Trophoblast cell (in vitro differentiated cells and primary cell): ENCODE measurements at regions not wholly inside any gene's neighbourhood (a gene's known extent, or its start where the extent isn't known, plus 50 kb on each side); places are given as distances from the start of the nearest gene placed in this dataset.

Source experiments
- DNase-seq, 2 donors: peaks; one replicate each; pipeline ENCODE4 v3.0.0-alpha.2; 2016
- H2AFZ ChIP-seq: 2 replicates; pipeline ENCODE4 v1.6.1; 2013; ENCODE audit warnings: low read length, moderate library complexity, mild to moderate bottlenecking; ENCODE audit not compliant: insufficient read depth, poor library complexity
- H2AK5ac ChIP-seq: 2 replicates; pipeline ENCODE4 v1.6.1; 2013; ENCODE audit warnings: mild to moderate bottlenecking, low read length
- H2BK120ac ChIP-seq: 2 replicates; pipeline ENCODE4 v1.6.1; 2013; ENCODE audit warnings: low read length, mild to moderate bottlenecking, moderate library complexity; ENCODE audit not compliant: insufficient read depth, poor library complexity
- H2BK12ac ChIP-seq: 2 replicates; pipeline ENCODE4 v1.6.1; 2013; ENCODE audit warnings: mild to moderate bottlenecking, low read length, moderate library complexity
- H2BK5ac ChIP-seq: 2 replicates; pipeline ENCODE4 v1.6.1; 2013; ENCODE audit warnings: low read length, low read depth, moderate library complexity, mild to moderate bottlenecking; ENCODE audit not compliant: poor library complexity
- H3K14ac ChIP-seq: 2 replicates; pipeline ENCODE4 v1.6.1; 2013; ENCODE audit warnings: mild to moderate bottlenecking, low read length
- H3K18ac ChIP-seq: 2 replicates; pipeline ENCODE4 v1.6.1; 2013; ENCODE audit warnings: mild to moderate bottlenecking, low read length
- H3K23ac ChIP-seq: 2 replicates; pipeline ENCODE4 v1.6.1; 2013; ENCODE audit warnings: low read length
- H3K27ac ChIP-seq: 2 replicates; pipeline ENCODE4 v1.5.1; 2013; ENCODE audit warnings: low read depth, mild to moderate bottlenecking, inconsistent platforms, low read length, moderate library complexity
- H3K27me3 ChIP-seq: 2 replicates; pipeline ENCODE4 v1.6.1; 2013; ENCODE audit warnings: inconsistent platforms, mild to moderate bottlenecking, low read length, moderate library complexity; ENCODE audit not compliant: insufficient read depth
- H3K36me3 ChIP-seq, 2 experiments: 1 replicate in 1 of 2; 2 replicates in 1 of 2; pipeline ENCODE4 v1.6.1; 2013; ENCODE audit warnings: low read length in 2 of 2, mild to moderate bottlenecking in 2 of 2, moderate library complexity in 1 of 2; ENCODE audit not compliant: insufficient read depth in 2 of 2, control insufficient read depth in 1 of 2
- H3K4ac ChIP-seq: 2 replicates; pipeline ENCODE4 v1.6.1; 2013; ENCODE audit warnings: low read depth, mild to moderate bottlenecking, low read length, moderate library complexity
- H3K4me1 ChIP-seq, 2 experiments: 1 replicate in 1 of 2; 2 replicates in 1 of 2; pipeline ENCODE4 v1.6.1; 2013; ENCODE audit warnings: low read length in 2 of 2, mild to moderate bottlenecking in 2 of 2, moderate library complexity in 1 of 2; ENCODE audit not compliant: insufficient read depth in 2 of 2, control insufficient read depth in 1 of 2
- H3K4me2 ChIP-seq: 2 replicates; pipeline ENCODE4 v1.6.1; 2013; ENCODE audit warnings: inconsistent platforms, mild to moderate bottlenecking, low read length, moderate library complexity
- H3K4me3 ChIP-seq: 2 replicates; pipeline ENCODE4 v1.5.1; 2013; ENCODE audit warnings: mild to moderate bottlenecking, low read depth, low read length, inconsistent platforms
- H3K79me1 ChIP-seq: one replicate; pipeline ENCODE4 v1.6.1; 2013; ENCODE audit warnings: low read length
- H3K79me2 ChIP-seq: 2 replicates; pipeline ENCODE4 v1.6.1; 2013; ENCODE audit warnings: low read length, mild to moderate bottlenecking; ENCODE audit not compliant: control insufficient read depth, insufficient read depth, poor library complexity
- H3K9ac ChIP-seq: 2 replicates; pipeline ENCODE4 v1.6.1; 2013; ENCODE audit warnings: mild to moderate bottlenecking, low read length
- H3K9me3 ChIP-seq: 2 replicates; pipeline ENCODE4 v1.6.1; 2013; ENCODE audit warnings: low read depth, mild to moderate bottlenecking, control low read depth, inconsistent platforms, low read length; ENCODE audit not compliant: insufficient read depth
- H4K12ac ChIP-seq: 2 replicates; pipeline ENCODE4 v1.6.1; 2013; ENCODE audit warnings: low read depth, mild to moderate bottlenecking, low read length, moderate library complexity
- H4K8ac ChIP-seq: 2 replicates; pipeline ENCODE4 v1.6.1; 2013; ENCODE audit warnings: low read depth, mild to moderate bottlenecking, low read length, moderate library complexity
- H4K91ac ChIP-seq: one replicate; pipeline ENCODE4 v1.6.1; 2013; ENCODE audit warnings: low read depth, mild to moderate bottlenecking, low read length, moderate library complexity
- WGBS: extraction: QIAGEN DNeasy Blood & Tissue Kit; methylation state at CpG from one replicate; pipeline ENCODE4 v1.1.7; 2013; ENCODE audit warnings: missing lambda C conversion rate; ENCODE audit not compliant: insufficient read length, insufficient coverage; ENCODE audit errors: extremely low coverage; 5-methylcytosine and 5-hydroxymethylcytosine counted together

DNA sequence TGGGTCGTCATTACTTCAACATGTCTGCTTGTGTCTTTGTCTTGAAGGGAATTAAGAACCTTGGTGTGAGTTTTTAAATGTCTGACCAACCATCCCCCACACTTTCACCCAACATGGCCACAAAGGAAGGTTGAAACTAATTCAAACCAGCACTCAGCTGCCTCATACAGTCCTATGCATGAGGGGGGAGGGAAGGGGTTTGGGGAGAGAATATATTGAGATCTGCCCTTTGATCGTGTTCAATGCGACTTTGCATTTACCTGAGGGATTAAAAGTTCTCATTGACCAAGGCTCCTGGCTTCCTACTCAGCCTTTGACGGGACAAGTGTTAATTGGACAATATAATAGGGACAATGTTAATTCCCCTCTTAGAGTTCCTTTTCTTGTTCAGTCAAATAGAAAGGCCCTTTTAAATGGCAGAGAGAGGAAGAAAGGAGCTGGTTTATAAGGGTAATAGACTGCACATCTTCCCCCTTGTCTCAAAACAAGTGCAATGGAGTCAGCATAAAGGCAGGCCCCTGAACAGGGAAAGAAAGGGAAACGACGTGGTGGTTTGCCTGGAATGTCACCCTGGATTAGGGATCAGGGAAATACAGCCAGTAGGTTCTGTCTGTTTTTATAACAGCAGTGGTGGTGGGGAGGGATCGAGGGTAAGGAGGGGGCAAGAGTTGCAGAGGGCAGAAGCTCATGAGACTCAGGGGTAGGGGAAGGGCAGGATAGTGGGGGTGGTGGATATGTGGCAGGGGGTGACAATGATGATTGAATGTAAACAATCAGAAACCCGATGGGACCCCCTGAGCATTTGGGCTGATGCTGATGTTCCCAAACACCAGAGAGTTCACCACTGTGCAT, 198.7 kb downstream of the MYCN start:
- H3K79me1 ChIP-seq, result no peaks in the 10 kb centered on the region
- no peak overlapping the region for H3K4ac ChIP-seq
- no peak overlapping the region for H2BK120ac ChIP-seq
- WGBS, result no CpG with 5 or more reads among the region's 8 CpGs
- no peak overlapping the region for H2BK12ac ChIP-seq
- H3K27ac ChIP-seq, result no peak overlapping the region
- no peak overlapping the region for H3K14ac ChIP-seq
- no peak overlapping the region for H3K23ac ChIP-seq
- H3K4me3 ChIP-seq, result no peak overlapping the region
- H4K8ac ChIP-seq, result no peak overlapping the region
- no peak overlapping the region for H3K4me2 ChIP-seq
- DNase-seq, result no peak
- H2AK5ac ChIP-seq, result no peak overlapping the region
- H3K9me3 ChIP-seq, result no peaks in the 10 kb centered on the region
- no peak overlapping the region for H3K18ac ChIP-seq
- no peak overlapping the region for H4K12ac ChIP-seq
- H3K27me3 ChIP-seq, result no peaks in the 10 kb centered on the region
- no peaks in the 10 kb centered on the region for H3K79me2 ChIP-seq
- H3K4me1 ChIP-seq, result no peaks in the 10 kb centered on the region
- H2AFZ ChIP-seq, result no peak overlapping the region
- no peaks in the 10 kb centered on the region for H3K36me3 ChIP-seq
- no peak overlapping the region for H2BK5ac ChIP-seq
- no peak overlapping the region for H4K91ac ChIP-seq
- H3K9ac ChIP-seq, result no peak overlapping the region

DNA sequence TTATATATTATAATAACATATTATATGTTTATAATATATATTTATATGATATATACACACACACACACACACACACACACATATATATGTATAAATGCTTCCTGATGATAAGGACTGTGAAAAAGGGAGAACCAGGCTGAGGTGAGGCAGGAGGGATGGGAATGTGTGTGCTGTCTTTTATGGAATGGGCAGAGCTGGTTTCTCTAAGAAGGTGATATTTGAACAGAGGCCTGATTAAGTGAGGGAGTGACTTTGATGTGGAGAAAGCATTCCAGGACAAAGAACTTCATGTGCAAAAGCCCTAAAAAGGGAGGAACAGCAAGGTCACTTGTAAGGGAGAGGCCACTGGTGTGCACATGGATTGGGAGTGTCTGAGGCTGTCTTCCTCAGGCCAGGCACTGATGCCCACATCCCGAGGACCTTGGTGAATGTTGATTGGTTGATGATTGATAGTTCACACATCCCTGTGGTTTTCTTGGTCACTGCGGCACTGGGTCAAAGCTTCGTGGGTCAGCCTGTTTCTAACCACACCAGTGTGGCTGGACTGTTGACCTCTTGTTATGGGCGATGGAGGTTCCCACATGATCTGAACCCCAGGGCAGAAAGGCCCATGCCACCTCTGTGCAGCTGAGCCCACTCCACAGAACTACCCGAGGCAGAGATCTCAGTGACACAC, 196.9 kb downstream of the MYCN start:
- Histone ChIP-seq H3K4me1 (no peaks in the 10 kb centered on the region), H3K4me2 (no peak overlapping the region), H3K23ac (no peak overlapping the region), H4K12ac (no peak overlapping the region), H2AK5ac (no peak overlapping the region), H3K18ac (no peak overlapping the region), H3K14ac (no peak overlapping the region), H3K9ac (no peak overlapping the region), H3K4me3 (no peak overlapping the region), H2BK120ac (no peak overlapping the region), H3K9me3 (no peaks in the 10 kb centered on the region), H3K79me1 (no peaks in the 10 kb centered on the region), H2BK5ac (no peak overlapping the region), H4K8ac (no peak overlapping the region), H3K36me3 (no peaks in the 10 kb centered on the region), H3K79me2 (no peaks in the 10 kb centered on the region), H3K27me3 (no peaks in the 10 kb centered on the region), H2AFZ (no peak overlapping the region), H3K4ac (no peak overlapping the region), H3K27ac (no peak overlapping the region), H2BK12ac (no peak overlapping the region), H4K91ac (no peak overlapping the region)
- no CpG with 5 or more reads among the region's 5 CpGs for WGBS
- no peak for DNase-seq

- WGBS, result no CpG with 5 or more reads among the region's 3 CpGs
Observed at GRCh38 chr2:16136461-16137035, 196.2 kb downstream of the MYCN start.

DNA sequence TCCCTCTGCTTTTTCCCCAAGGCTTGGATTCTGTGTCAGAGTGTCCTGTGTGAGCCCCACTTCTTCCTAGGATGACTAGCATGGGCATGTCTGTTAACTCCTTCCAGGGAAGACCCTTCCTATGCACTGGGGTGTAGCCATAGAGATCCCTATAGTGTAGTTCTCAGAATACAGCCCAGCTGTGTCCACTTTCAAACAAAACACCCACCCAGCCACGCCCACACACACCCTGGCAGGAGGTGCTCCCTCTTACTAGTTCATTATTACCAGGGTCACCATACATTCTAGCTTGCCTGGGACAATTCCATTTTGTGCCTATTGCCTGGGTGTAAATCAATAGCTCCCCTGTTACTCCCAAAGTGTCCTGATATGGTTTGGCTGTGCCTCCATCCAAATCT, 195.6 kb downstream of the MYCN start:
- no peaks in the 10 kb centered on the region for H3K9me3 ChIP-seq
- no peaks in the 10 kb centered on the region for H3K27me3 ChIP-seq
- no CpG with 5 or more reads among the region's 1 CpG for WGBS

More at GRCh38 chr2:16136461-16137035, 196.2 kb downstream of the MYCN start:
- no peak overlapping the region for H3K18ac ChIP-seq
- no peaks in the 10 kb centered on the region for H3K36me3 ChIP-seq
- no peak overlapping the region for H3K4ac ChIP-seq
- no peaks in the 10 kb centered on the region for H3K79me1 ChIP-seq
- no peak overlapping the region for H3K27ac ChIP-seq
- H4K12ac ChIP-seq, result no peak overlapping the region
- H3K4me3 ChIP-seq, result no peak overlapping the region
- no peaks in the 10 kb centered on the region for H3K79me2 ChIP-seq
- no peak overlapping the region for H3K4me2 ChIP-seq
- no peaks in the 10 kb centered on the region for H3K4me1 ChIP-seq
- no peak overlapping the region for H2BK120ac ChIP-seq
- no peak overlapping the region for H4K91ac ChIP-seq
- H3K9ac ChIP-seq, result no peak overlapping the region
- H2BK12ac ChIP-seq, result no peak overlapping the region
- H3K9me3 ChIP-seq, result no peaks in the 10 kb centered on the region
- H2AK5ac ChIP-seq, result no peak overlapping the region
- H3K14ac ChIP-seq, result no peak overlapping the region
- no peak overlapping the region for H4K8ac ChIP-seq
- H3K27me3 ChIP-seq, result no peaks in the 10 kb centered on the region
- H2BK5ac ChIP-seq, result no peak overlapping the region
- no peak for DNase-seq
- H2AFZ ChIP-seq, result no peak overlapping the region
- H3K23ac ChIP-seq, result no peak overlapping the region

More for the DNA sequence above, 195.6 kb downstream of the MYCN start:
- Histone ChIP-seq H3K9ac (no peak overlapping the region), H4K8ac (no peak overlapping the region), H3K36me3 (no peaks in the 10 kb centered on the region), H2BK5ac (no peak overlapping the region), H3K23ac (no peak overlapping the region), H2BK12ac (no peak overlapping the region), H3K79me2 (no peaks in the 10 kb centered on the region), H2AK5ac (no peak overlapping the region), H3K14ac (no peak overlapping the region), H3K4ac (no peak overlapping the region), H4K91ac (no peak overlapping the region), H3K4me2 (no peak overlapping the region), H2BK120ac (no peak overlapping the region), H3K79me1 (no peaks in the 10 kb centered on the region), H2AFZ (no peak overlapping the region), H3K27ac (no peak overlapping the region), H3K4me1 (no peaks in the 10 kb centered on the region), H4K12ac (no peak overlapping the region), H3K18ac (no peak overlapping the region), H3K4me3 (no peak overlapping the region)
- no peak for DNase-seq
